Suprapubic skin (tissue), 3 donors: ENCODE measurements at regions not wholly inside any gene's neighbourhood (a gene's known extent, or its start where the extent isn't known, plus 50 kb on each side); places are given as distances from the start of the nearest gene placed in this dataset.

ENCODE experiments used
- POLR2A ChIP-seq, 2 donors: fragments of 450-650 bp; IDR thresholded peaks; one replicate each; pipeline ENCODE4 v1.6.1; 2017; ENCODE audit warnings: antibody characterized with exemption in 2 of 2, mild to moderate bottlenecking in 2 of 2, moderate library complexity in 2 of 2
- TF ChIP-seq, protein P1 (sequence below), 2 donors: fragments of 200-600 bp in 1 of 2; fragments of 450-650 bp in 1 of 2; sonication (generic) in 1 of 2; IDR thresholded peaks; one replicate each; pipeline ENCODE4 v1.5.1; 2016 to 2019; ENCODE audit warnings: antibody characterized with exemption in 2 of 2, mild to moderate bottlenecking in 1 of 2, moderate library complexity in 1 of 2

DNA sequence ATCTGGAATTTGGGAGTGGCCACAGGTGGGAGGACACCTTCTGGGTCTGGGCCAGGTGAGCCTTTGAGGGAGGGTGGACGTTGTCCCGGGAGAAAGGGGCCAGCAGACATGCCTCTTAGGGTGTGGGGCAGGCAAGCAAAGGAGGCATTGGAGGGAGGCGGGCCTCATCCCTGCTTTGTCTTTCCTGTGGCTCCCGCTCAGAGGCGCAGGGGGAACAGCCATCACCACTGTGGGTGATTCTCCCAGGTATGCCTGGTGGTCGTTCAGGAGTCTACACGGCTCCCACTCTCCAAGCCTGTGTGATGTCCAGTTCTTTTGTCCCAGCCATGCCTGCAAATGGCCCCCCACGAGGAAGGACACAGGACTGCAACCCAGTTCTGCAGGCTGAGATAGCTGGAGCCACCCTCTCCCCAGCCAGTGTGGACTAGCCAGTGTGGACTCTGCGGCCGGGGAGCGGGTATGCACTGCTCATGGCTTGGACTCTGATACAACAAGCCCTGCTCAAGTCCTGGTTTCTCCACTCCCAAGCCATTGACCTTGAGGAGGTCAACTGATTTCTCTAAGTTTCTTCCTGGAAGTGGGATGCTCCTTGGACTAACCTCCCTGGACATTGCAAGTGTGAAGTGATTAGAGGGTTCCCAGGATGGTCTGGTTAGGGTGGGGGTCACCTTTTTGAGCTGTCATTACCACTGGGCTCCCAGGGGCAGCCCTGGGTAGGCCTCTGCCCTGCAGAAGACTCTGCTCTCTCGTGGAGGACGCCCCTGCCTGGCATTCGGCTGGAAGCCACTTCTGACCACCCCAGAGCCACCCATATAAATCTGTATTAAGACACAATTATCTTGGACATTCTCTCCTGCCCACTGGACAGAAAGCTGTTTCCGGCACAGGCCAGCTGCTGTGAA lies 1151.2 kb downstream of the BRD1 start:
- TF ChIP-seq, protein P1, sequence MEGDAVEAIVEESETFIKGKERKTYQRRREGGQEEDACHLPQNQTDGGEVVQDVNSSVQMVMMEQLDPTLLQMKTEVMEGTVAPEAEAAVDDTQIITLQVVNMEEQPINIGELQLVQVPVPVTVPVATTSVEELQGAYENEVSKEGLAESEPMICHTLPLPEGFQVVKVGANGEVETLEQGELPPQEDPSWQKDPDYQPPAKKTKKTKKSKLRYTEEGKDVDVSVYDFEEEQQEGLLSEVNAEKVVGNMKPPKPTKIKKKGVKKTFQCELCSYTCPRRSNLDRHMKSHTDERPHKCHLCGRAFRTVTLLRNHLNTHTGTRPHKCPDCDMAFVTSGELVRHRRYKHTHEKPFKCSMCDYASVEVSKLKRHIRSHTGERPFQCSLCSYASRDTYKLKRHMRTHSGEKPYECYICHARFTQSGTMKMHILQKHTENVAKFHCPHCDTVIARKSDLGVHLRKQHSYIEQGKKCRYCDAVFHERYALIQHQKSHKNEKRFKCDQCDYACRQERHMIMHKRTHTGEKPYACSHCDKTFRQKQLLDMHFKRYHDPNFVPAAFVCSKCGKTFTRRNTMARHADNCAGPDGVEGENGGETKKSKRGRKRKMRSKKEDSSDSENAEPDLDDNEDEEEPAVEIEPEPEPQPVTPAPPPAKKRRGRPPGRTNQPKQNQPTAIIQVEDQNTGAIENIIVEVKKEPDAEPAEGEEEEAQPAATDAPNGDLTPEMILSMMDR (IDR thresholded peaks at IDR 0.05): no peak
- TF ChIP-seq POLR2A (IDR thresholded peaks at IDR 0.05): no peak
